GM18873 (cell line): ENCODE measurements at regions not wholly inside any gene's neighbourhood (a gene's known extent, or its start where the extent isn't known, plus 50 kb on each side); places are given as distances from the start of the nearest gene placed in this dataset.

Source experiments
- ATAC-seq: cut with Tn5 transposase; IDR thresholded peaks from one replicate; pipeline ENCODE4 v1.9.1; 2021; ENCODE audit warnings: mild to moderate bottlenecking, moderate library complexity, moderate number of reproducible peaks; ENCODE audit not compliant: unreplicated experiment, low FRiP score

GRCh38 chr6:137772541-137773250 lies 94.4 kb upstream of the TNFAIP3 start:
- ATAC-seq, result no peak

GRCh38 chr6:137775227-137775626 lies 91.8 kb upstream of the TNFAIP3 start:
- ATAC-seq, result no peak

GRCh38 chr6:137775720-137776119 lies 91.3 kb upstream of the TNFAIP3 start:
- ATAC-seq, result no peak

- ATAC-seq, result no peak
These were observed 90.8 kb upstream of the TNFAIP3 start for GRCh38 chr6:137776256-137776655.

GRCh38 chr6:137776786-137777686 lies 90.0 kb upstream of the TNFAIP3 start:
- no peak for ATAC-seq

GRCh38 chr6:137777687-137778075 lies 89.4 kb upstream of the TNFAIP3 start:
- no peak for ATAC-seq

- no peak for ATAC-seq
These were observed 87.1 kb upstream of the TNFAIP3 start for GRCh38 chr6:137779982-137780381.

- ATAC-seq, result no peak
These were observed 86.5 kb upstream of the TNFAIP3 start for GRCh38 chr6:137780447-137781034.

GRCh38 chr6:137781639-137782038 lies 85.4 kb upstream of the TNFAIP3 start:
- no peak for ATAC-seq

GRCh38 chr6:137782166-137783039 lies 84.7 kb upstream of the TNFAIP3 start:
- ATAC-seq, result no peak

- no peak for ATAC-seq
These were observed 83.3 kb upstream of the TNFAIP3 start for GRCh38 chr6:137783710-137784109.

GRCh38 chr6:137784583-137784982 lies 82.5 kb upstream of the TNFAIP3 start:
- ATAC-seq, result no peak

- no peak for ATAC-seq
These were observed 80.0 kb upstream of the TNFAIP3 start for GRCh38 chr6:137787016-137787415.

GRCh38 chr6:137788248-137788647 lies 78.8 kb upstream of the TNFAIP3 start:
- ATAC-seq, result no peak

GRCh38 chr6:137791281-137792159 lies 75.5 kb upstream of the TNFAIP3 start:
- ATAC-seq, result no peak

GRCh38 chr6:137792160-137793033 lies 74.7 kb upstream of the TNFAIP3 start:
- ATAC-seq, result no peak

GRCh38 chr6:137793805-137794515 lies 73.1 kb upstream of the TNFAIP3 start:
- no peak for ATAC-seq
